D721Med (cell line): ENCODE measurements at regions not wholly inside any gene's neighbourhood (a gene's known extent, or its start where the extent isn't known, plus 50 kb on each side); places are given as distances from the start of the nearest gene placed in this dataset.
"Not testable (repeated sequence)": the region's sequence is repeated elsewhere in the genome, so short reads cannot be mapped to it uniquely, and the experiment has no call there.

Source experiments
- DNase-seq: peaks from one replicate; pipeline ENCODE4 v3.0.0; 2011; ENCODE audit warnings: low spot score; ENCODE audit not compliant: insufficient read length
- FAIRE-seq: peaks from 2 replicates; lab custom pipeline; 2011; peaks lifted over from hg19 to GRCh38; lab: Jason Lieb, UNC
- TF ChIP-seq, protein P1 (sequence below): IDR thresholded peaks from 2 replicates; pipeline ENCODE4 v1.5.1; 2012; ENCODE audit warnings: mild to moderate bottlenecking, control low read depth; ENCODE audit not compliant: insufficient read depth; ENCODE audit errors: missing control alignments

DNA sequence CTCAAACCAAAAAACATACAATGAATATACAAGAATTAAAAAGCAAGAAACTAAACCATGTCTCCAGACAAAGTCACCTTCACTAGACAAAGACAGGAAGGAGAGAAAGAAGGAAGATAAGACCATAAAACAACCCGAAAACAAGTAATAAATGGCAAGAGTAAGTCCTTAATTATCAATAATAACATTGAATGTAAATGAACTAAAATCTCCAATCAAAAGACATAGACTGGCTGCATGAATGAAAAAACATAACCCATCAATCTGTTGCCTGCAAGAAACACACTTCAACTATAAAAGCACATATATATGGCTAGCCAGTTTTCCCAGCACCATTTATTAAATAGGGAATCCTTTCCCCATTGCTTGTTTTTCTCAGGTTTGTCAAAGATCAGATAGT lies 100.8 kb upstream of the SAMSN1 start:
- TF ChIP-seq, protein P1, sequence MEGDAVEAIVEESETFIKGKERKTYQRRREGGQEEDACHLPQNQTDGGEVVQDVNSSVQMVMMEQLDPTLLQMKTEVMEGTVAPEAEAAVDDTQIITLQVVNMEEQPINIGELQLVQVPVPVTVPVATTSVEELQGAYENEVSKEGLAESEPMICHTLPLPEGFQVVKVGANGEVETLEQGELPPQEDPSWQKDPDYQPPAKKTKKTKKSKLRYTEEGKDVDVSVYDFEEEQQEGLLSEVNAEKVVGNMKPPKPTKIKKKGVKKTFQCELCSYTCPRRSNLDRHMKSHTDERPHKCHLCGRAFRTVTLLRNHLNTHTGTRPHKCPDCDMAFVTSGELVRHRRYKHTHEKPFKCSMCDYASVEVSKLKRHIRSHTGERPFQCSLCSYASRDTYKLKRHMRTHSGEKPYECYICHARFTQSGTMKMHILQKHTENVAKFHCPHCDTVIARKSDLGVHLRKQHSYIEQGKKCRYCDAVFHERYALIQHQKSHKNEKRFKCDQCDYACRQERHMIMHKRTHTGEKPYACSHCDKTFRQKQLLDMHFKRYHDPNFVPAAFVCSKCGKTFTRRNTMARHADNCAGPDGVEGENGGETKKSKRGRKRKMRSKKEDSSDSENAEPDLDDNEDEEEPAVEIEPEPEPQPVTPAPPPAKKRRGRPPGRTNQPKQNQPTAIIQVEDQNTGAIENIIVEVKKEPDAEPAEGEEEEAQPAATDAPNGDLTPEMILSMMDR, result no peak
- FAIRE-seq, result no peak
- DNase-seq, result no peak

DNA sequence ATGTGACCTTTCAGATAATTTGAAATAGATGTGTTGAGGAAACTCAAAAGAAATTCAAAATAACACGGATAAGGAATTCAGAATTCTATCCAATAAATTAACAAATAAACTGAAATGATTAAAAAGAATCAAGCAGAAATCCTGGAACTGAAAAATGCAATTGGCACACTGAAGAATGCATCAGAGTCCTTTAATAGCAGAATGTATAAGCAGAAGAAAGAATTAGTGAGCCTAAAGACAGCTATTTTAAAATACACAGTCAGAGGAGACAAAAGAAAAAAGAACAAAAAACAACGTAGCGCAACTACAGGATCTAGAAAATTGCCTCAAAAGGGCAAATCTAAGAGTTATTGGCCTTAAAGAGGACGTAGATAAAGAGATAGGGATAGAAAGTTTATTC lies 99.6 kb upstream of the SAMSN1 start:
- FAIRE-seq (no peak), DNase-seq (no peak)
- TF ChIP-seq, protein P1, result no peak

DNA sequence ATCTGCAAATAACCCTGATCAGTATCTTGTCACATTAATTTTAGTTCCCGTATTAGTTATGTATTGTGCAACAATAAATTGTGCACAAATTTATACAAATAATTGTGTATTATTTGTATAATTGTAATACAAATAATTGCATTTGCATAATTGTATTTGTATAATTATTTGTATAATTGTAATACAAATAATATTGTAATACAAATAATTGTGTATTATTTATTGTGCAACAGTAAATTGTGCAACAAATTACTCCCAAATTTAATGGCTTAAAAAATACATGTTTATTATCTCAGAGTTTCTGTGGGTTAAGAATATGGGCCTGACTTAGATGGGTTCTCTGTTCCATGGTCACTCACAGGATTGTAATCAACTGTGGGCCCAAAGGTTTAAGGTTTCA lies 86.2 kb upstream of the SAMSN1 start:
- DNase-seq, result no peak
- FAIRE-seq, result no peak
- TF ChIP-seq, protein P1, result no peak

GRCh38 chr21:14630556-14631069 lies 84.5 kb upstream of the SAMSN1 start:
- FAIRE-seq, result no peak
- no peak for DNase-seq
- TF ChIP-seq, protein P1, result no peak

GRCh38 chr21:14629461-14629860 lies 83.3 kb upstream of the SAMSN1 start:
- TF ChIP-seq, protein P1, result no peak
- DNase-seq, result no peak
- FAIRE-seq, result no peak

DNA sequence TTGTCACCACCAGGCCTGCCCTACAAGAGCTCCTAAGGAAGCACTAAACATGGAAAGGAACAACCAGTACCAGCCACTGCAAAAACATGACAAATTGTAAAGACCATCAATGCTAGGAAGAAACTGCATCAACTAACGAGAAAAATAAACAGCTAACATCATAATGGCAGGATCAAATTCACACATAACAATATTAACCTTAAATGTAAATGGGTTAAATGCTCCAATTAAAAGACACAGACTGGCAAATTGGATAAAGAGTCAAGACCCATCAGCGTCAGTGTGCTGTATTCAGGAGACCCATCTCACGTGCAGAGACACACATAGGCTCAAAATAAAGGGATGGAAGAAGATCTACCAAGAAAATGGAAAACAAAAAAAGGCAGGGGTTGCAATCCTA lies 77.0 kb upstream of the SAMSN1 start:
- DNase-seq, FAIRE-seq: not testable (repeated sequence)

DNA sequence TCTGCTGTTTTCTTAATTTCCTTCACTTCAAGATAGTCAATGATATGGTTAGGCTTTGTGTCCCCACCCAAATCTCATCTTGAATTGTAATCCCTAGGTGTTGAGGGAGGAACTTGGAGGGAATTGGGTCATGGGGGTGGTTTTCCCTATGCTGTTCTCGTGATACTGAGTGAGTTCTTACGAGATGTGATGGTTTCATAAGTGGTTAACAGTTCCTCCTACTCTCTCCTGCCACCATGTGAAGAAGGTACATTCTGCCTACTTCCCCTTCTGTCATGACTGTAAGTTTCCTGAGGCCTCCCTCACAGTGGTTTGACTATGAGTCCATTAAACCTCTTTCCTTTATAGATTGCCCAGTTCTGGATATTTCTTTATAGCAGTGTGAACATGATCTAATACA lies 74.0 kb upstream of the SAMSN1 start:
- DNase-seq (no peak), FAIRE-seq (no peak)
- TF ChIP-seq, protein P1, result no peak

GRCh38 chr21:14617871-14618270 lies 71.8 kb upstream of the SAMSN1 start:
- FAIRE-seq (peak; percentile 88), DNase-seq (no peak)
- TF ChIP-seq, protein P1, result no peak
